ENCODE measurements at regions not wholly inside any gene's neighbourhood (a gene's known extent, or its start where the extent isn't known, plus 50 kb on each side); places are given as distances from the start of the nearest gene placed in this dataset.

- TF ChIP-seq BACH2 (CRISPR knock-in tag; IDR thresholded peaks at IDR 0.05; ENCODE audit: borderline replicate concordance), result no peak
- TF ChIP-seq ZNF565 (CRISPR knock-in tag; conservative IDR thresholded peaks at IDR 0.05; ENCODE audit: low read depth), result no peak
- no peak for TF ChIP-seq RARB (CRISPR knock-in tag; IDR thresholded peaks at IDR 0.05)
- no peak for TF ChIP-seq ISL1 (CRISPR knock-in tag; IDR thresholded peaks at IDR 0.05)
- no peak for TF ChIP-seq ARNTL (CRISPR knock-in tag; IDR thresholded peaks at IDR 0.05; ENCODE audit: borderline replicate concordance, low read depth)
- TF ChIP-seq ZFP3 (CRISPR knock-in tag; IDR thresholded peaks at IDR 0.05), result no peak
- TF ChIP-seq, protein P1, sequence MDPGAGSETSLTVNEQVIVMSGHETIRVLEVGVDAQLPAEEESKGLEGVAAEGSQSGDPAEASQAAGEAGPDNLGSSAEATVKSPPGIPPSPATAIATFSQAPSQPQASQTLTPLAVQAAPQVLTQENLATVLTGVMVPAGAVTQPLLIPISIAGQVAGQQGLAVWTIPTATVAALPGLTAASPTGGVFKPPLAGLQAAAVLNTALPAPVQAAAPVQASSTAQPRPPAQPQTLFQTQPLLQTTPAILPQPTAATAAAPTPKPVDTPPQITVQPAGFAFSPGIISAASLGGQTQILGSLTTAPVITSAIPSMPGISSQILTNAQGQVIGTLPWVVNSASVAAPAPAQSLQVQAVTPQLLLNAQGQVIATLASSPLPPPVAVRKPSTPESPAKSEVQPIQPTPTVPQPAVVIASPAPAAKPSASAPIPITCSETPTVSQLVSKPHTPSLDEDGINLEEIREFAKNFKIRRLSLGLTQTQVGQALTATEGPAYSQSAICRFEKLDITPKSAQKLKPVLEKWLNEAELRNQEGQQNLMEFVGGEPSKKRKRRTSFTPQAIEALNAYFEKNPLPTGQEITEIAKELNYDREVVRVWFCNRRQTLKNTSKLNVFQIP (CRISPR knock-in tag; IDR thresholded peaks at IDR 0.05; ENCODE audit: borderline replicate concordance, low read depth), result no peak
- TF ChIP-seq ZNF8 (CRISPR knock-in tag; IDR thresholded peaks at IDR 0.05), result no peak
- TF ChIP-seq CSDC2 (CRISPR knock-in tag; IDR thresholded peaks at IDR 0.05), result no peak
- TF ChIP-seq PATZ1 (CRISPR knock-in tag; IDR thresholded peaks at IDR 0.05; ENCODE audit: borderline replicate concordance), result no peak
- no peak for TF ChIP-seq PPARA (CRISPR knock-in tag; IDR thresholded peaks at IDR 0.05; ENCODE audit: borderline replicate concordance)
- TF ChIP-seq ZNF70 (CRISPR knock-in tag; IDR thresholded peaks at IDR 0.05), result no peak
- TF ChIP-seq TCF4 (CRISPR knock-in tag; IDR thresholded peaks at IDR 0.05; ENCODE audit: borderline replicate concordance), result no peak
These were observed 272.0 kb upstream of the SULF2 start for GRCh38 chr20:48057251-48057650.

Measured in SK-N-SH treated with all-trans-retinoic acid at 6 μM for 48 hours (cell line).